T-helper 2 cell treated with Interferon-gamma antibody and Interleukin-4, amounts not matched to agents 5 μg/mL and 100 μg/mL, for 36 hours (primary cell): ENCODE measurements at regions not wholly inside any gene's neighbourhood (a gene's known extent, or its start where the extent isn't known, plus 50 kb on each side); places are given as distances from the start of the nearest gene placed in this dataset.

Experiments
- DNase-seq: peaks from one replicate; pipeline ENCODE4 v3.0.0; 2021; ENCODE audit warnings: low spot score
- H3K27ac Mint-ChIP-seq: one replicate; pipeline ENCODE4 v1.8.0; 2021; ENCODE audit warnings: mild to moderate bottlenecking, mixed read lengths
- H3K27me3 Mint-ChIP-seq: one replicate; pipeline ENCODE4 v1.8.0; 2021; ENCODE audit warnings: low read depth, mixed read lengths
- H3K36me3 Mint-ChIP-seq: one replicate; pipeline ENCODE4 v1.8.0; 2021; ENCODE audit warnings: low read depth, mixed read lengths
- H3K4me1 Mint-ChIP-seq: one replicate; pipeline ENCODE4 v1.8.0; 2021; ENCODE audit warnings: low read depth, mixed read lengths
- H3K4me3 Mint-ChIP-seq: one replicate; pipeline ENCODE4 v1.8.0; 2022; ENCODE audit warnings: mild to moderate bottlenecking, moderate library complexity, mixed read lengths
- H3K9me3 Mint-ChIP-seq: one replicate; pipeline ENCODE4 v1.8.0; 2021; ENCODE audit warnings: mixed read lengths

DNA sequence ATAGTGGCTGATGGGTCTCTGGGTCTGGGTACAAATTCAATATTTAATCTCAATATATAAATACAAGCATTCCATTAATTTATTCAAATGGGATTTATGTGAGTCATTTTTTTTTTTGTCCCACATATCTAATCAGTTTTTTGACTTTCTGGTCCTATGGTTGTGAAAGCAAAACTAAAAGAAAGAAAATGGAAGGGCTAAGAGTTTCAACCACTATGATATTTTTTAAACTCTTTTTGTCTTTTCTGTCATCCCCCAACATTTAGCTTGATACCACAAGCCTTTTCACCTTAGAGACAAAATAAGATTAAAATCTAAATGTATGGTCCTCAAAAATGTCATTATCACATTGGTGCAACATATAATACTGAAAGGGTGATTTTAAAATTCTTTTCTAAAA lies 602.7 kb upstream of the CHRM3 start:
- H3K27me3 Mint-ChIP-seq, result no peaks in the 10 kb centered on the region
- no peak for DNase-seq
- H3K27ac Mint-ChIP-seq, result no peak overlapping the region
- H3K4me1 Mint-ChIP-seq, result no peaks in the 10 kb centered on the region
- H3K4me3 Mint-ChIP-seq, result no peak overlapping the region
- H3K36me3 Mint-ChIP-seq, result no peaks in the 10 kb centered on the region
- peaks cover 39% of the 10 kb centered on the region for H3K9me3 Mint-ChIP-seq

DNA sequence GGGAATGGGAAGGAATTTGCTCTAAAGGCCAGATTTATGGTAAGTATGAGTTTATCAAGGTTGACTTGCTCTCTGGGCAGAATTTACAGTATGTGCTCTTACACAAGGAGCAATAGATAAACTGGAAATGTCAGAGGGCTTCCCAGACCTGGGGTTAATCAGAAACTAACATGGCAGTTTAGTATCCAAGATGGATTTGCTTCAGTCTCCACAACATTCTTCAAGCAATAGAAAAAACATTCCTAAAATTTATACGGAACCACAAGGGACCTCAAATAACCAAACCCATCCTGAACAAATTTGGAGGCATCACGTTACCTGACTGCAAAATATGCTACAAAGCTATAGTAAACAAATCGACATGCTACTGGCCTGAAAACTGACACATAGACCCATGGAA lies 606.7 kb upstream of the CHRM3 start:
- no peak for DNase-seq
- Mint-ChIP-seq H3K27me3 (no peaks in the 10 kb centered on the region), H3K4me1 (no peaks in the 10 kb centered on the region), H3K27ac (no peak overlapping the region), H3K36me3 (no peaks in the 10 kb centered on the region), H3K4me3 (no peak overlapping the region), H3K9me3 (peaks cover 41% of the 10 kb centered on the region)

DNA sequence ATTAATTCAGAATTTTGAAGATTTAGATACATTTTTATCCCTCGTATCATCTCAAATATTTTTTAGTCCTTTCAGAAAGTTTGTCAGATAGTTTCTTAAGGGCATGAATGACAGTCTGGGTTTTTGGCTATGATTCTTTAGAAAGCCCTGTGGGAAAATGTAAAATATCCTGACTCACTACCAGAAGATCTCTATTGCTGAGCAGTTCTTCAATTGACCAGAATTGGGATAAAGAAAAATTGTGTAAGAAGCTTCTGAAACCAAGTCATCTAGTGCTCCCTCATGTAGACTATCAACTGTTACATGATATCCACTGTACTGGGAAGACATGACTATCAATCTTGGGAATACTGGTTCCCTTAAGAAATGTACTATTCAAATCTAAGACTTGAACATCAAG lies 608.3 kb upstream of the CHRM3 start:
- H3K4me1 Mint-ChIP-seq, result no peaks in the 10 kb centered on the region
- H3K36me3 Mint-ChIP-seq, result no peaks in the 10 kb centered on the region
- no peak for DNase-seq
- H3K4me3 Mint-ChIP-seq, result no peak overlapping the region
- H3K27me3 Mint-ChIP-seq, result no peaks in the 10 kb centered on the region
- peaks cover 37% of the 10 kb centered on the region for H3K9me3 Mint-ChIP-seq
- no peak overlapping the region for H3K27ac Mint-ChIP-seq

DNA sequence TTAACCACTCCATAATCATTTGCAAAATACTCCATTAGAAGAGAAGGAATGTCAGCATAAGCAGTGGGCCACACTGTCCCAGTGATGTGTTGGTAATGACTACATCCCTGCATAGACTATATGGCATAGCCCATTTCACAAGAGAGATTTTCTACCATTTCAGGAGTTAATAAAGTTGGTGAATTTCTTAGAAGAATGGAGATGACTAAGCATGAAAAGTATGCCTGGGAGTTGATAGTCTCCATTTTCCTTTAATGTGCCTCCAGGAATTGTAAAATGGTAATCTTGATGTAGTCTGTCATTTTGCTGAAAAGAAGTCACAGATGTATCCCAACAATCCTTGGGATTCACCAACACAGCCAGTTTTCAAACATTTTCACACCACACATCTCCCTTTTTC lies 608.8 kb upstream of the CHRM3 start:
- H3K36me3 Mint-ChIP-seq, result no peaks in the 10 kb centered on the region
- no peak overlapping the region for H3K4me3 Mint-ChIP-seq
- H3K27me3 Mint-ChIP-seq, result no peaks in the 10 kb centered on the region
- no peaks in the 10 kb centered on the region for H3K4me1 Mint-ChIP-seq
- peaks cover 37% of the 10 kb centered on the region for H3K9me3 Mint-ChIP-seq
- H3K27ac Mint-ChIP-seq, result no peak overlapping the region
- no peak for DNase-seq

DNA sequence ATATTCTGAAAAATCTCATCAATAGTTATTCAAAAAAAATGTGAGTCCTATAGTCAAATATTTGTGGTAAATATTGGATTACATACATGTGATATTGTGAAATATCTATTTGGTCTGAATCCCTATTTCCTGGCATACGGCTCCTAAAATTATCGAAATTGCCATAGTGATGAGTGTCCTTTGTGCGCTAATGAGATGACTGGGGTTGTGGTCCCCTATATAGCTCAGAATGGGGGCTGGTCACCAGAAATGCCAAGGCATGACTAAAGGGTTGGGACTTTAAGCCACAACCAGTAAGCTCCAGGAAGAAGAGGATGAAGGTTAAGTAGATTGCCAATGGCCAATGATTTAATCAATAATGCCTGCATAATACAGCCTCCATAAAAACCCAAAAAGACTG lies 610.2 kb upstream of the CHRM3 start:
- DNase-seq, result no peak
- Mint-ChIP-seq H3K27me3 (no peaks in the 10 kb centered on the region), H3K9me3 (peaks cover 32% of the 10 kb centered on the region), H3K4me1 (no peaks in the 10 kb centered on the region), H3K36me3 (no peaks in the 10 kb centered on the region), H3K4me3 (no peak overlapping the region), H3K27ac (no peak overlapping the region)

DNA sequence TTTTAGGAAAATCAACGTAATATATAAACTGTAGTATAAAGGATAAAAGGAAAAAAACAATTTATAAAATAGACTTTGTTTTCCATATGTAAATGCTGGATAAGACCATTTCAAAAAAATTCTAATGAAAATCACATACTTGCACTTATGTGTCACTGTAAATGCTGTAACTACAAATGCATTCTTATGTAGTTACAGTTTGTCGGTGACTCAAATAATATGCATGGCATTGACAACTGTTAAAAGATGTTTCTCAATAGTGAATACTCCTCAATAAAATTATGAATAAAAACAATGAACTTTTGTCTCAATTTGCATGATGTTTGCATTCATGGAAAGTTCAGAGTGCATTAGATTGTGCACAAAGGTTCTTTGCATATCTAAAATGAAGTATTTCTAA lies 614.0 kb upstream of the CHRM3 start:
- Mint-ChIP-seq H3K4me3 (no peak overlapping the region), H3K9me3 (peaks cover 4% of the 10 kb centered on the region), H3K27ac (no peak overlapping the region), H3K27me3 (no peaks in the 10 kb centered on the region), H3K4me1 (no peaks in the 10 kb centered on the region), H3K36me3 (no peaks in the 10 kb centered on the region)
- DNase-seq, result no peak

DNA sequence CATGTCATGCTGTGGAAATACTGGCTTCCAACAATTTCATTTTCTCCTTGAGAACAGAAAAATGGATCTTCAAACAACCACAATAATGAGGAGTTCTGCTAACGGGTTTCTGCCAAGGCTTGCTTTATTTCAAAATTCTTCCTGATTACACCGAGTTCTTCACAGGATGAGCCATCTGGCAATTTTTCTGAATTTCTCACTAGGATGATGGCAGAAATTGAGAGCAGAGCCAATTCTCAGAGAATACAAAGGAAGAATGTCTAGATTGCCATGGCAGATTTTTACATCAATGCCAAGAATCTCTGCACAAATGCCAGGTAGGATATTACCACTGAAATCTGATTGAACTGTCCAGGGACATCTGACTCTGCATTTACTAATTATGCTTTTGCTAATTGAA lies 619.0 kb upstream of the CHRM3 start:
- Mint-ChIP-seq H3K36me3 (no peaks in the 10 kb centered on the region), H3K27me3 (no peaks in the 10 kb centered on the region), H3K27ac (no peak overlapping the region), H3K4me3 (no peak overlapping the region), H3K9me3 (peaks cover 32% of the 10 kb centered on the region), H3K4me1 (no peaks in the 10 kb centered on the region)
- no peak for DNase-seq

DNA sequence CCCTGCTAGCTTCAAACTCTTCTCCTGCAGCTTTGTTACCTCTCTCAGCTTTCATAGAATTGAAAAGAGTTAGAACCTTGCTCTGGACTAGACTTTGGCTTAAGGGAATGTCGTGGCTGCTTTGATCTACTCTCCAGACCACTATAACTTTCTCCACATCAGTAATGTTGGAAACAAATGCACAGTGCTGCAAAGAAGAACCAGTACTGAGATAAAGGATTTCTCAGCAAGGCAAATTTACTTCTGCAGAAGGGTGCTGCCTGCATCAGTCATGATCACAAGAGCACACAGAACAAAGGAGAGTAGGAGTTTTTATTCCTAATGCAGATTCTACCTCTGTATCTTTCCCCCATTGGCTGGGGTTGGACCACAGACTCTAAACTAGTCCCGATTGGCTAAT lies 621.6 kb upstream of the CHRM3 start:
- Mint-ChIP-seq H3K9me3 (peaks cover 47% of the 10 kb centered on the region), H3K27me3 (no peaks in the 10 kb centered on the region), H3K36me3 (no peaks in the 10 kb centered on the region), H3K4me3 (no peak overlapping the region), H3K27ac (no peak overlapping the region), H3K4me1 (no peaks in the 10 kb centered on the region)
- DNase-seq, result no peak

DNA sequence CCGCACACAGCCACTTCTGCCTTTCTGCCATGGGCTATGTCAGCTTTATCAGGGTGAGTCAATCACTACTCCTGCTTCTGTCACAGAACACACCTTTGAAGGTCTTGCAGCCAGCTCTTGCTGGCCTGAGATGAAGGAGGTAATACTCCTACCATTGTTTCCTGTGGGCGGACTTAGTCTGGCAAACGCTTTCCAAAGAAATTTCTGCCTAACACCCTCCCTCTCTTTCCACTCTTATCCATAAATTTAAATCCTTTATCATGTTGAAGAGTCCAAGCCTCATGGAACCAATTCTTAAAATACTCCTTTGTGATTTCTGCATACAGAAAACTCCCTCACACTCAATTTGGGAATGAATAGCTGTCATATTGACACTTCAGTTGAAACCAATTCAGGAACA lies 633.1 kb upstream of the CHRM3 start:
- no peaks in the 10 kb centered on the region for H3K4me1 Mint-ChIP-seq
- DNase-seq, result no peak
- H3K4me3 Mint-ChIP-seq, result no peak overlapping the region
- no peaks in the 10 kb centered on the region for H3K36me3 Mint-ChIP-seq
- H3K9me3 Mint-ChIP-seq, result peaks cover 36% of the 10 kb centered on the region
- no peaks in the 10 kb centered on the region for H3K27me3 Mint-ChIP-seq
- H3K27ac Mint-ChIP-seq, result no peak overlapping the region

DNA sequence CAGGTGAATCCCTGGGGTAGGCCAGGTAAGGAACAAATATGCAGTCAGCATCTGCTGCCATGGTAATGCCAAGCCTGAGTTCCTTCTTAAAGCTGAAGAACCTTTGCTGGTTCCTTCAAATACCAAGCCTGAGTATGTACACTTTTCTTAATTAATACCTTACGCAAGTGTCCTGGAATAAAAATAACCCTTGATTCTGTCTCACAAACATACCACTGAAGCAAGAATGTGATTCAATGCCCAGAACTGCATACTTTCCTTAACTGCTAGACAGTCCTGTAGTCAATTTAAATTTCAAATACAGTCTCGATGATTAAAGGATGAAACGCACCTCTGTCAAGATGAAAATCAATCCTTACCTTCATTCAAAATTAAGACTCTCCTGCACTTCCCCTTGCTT lies 634.0 kb upstream of the CHRM3 start:
- no peak overlapping the region for H3K27ac Mint-ChIP-seq
- peaks cover 34% of the 10 kb centered on the region for H3K9me3 Mint-ChIP-seq
- DNase-seq, result no peak
- H3K4me1 Mint-ChIP-seq, result no peaks in the 10 kb centered on the region
- H3K4me3 Mint-ChIP-seq, result no peak overlapping the region
- no peaks in the 10 kb centered on the region for H3K36me3 Mint-ChIP-seq
- no peaks in the 10 kb centered on the region for H3K27me3 Mint-ChIP-seq

DNA sequence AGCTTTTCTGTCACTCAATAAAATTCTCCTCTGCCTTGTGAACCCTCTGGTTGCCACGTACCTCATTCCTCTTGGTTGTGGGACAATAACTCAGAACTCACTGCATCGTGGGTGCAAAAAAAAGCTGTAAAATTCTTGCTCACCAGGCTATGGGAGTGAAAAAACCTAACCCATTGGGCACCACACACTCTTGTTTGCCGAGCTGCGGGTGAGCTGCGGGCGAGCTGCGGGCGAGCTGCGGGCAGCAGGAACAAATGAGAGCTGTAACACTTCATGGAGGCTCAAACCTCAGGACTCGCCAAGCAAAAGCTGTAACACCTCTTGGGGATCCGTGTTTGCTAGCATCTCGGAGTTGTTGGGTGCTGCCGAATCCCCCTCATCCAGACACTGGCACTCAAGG lies 641.3 kb upstream of the CHRM3 start:
- Mint-ChIP-seq H3K27ac (no peak overlapping the region), H3K4me1 (no peaks in the 10 kb centered on the region), H3K36me3 (no peaks in the 10 kb centered on the region), H3K4me3 (no peak overlapping the region), H3K9me3 (peaks cover 25% of the 10 kb centered on the region), H3K27me3 (no peaks in the 10 kb centered on the region)
- DNase-seq, result no peak

DNA sequence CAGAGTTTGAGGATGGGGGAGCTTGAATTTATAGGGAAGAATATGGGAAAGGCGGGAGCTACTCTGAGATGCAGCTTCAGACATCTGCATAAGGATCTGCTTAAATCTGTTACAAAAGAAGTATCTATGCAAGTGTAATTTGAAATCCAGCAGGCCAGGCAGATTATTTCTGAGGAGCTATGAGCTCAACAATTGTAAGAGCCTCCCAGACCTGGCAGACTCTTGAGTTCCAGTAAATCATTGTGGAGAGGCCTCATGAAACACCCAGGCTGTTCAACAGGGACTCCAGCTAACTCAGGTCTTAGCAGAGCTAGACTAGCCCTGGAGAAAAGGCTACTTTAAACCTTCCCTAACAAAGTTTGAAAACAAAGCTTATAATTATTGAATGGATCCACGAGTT lies 647.5 kb upstream of the CHRM3 start:
- Mint-ChIP-seq H3K9me3 (peaks cover 12% of the 10 kb centered on the region), H3K27me3 (no peaks in the 10 kb centered on the region), H3K27ac (no peak overlapping the region), H3K4me3 (no peak overlapping the region), H3K36me3 (no peaks in the 10 kb centered on the region), H3K4me1 (no peaks in the 10 kb centered on the region)
- DNase-seq, result no peak

DNA sequence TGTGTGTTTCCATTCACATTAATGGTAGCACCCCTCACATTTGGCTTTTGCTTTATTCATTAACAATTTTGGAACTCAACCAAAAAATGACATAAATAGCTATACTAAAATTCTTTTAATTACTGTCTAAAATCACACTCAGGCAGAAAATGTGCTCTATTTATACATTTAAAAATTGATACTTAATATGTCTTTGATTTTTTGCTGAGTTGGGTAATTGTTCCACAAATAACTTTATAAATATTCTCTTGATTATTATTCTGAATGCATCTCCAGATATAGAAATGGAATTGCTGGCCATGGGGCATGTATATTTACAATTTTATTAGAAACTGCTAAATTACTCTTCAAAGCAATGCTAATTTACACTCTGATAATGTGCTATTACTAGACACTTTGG lies 658.7 kb upstream of the CHRM3 start:
- Mint-ChIP-seq H3K27ac (no peak overlapping the region), H3K9me3 (peaks cover 15% of the 10 kb centered on the region), H3K4me3 (no peak overlapping the region), H3K36me3 (no peaks in the 10 kb centered on the region), H3K27me3 (no peaks in the 10 kb centered on the region), H3K4me1 (no peaks in the 10 kb centered on the region)
- DNase-seq, result no peak

DNA sequence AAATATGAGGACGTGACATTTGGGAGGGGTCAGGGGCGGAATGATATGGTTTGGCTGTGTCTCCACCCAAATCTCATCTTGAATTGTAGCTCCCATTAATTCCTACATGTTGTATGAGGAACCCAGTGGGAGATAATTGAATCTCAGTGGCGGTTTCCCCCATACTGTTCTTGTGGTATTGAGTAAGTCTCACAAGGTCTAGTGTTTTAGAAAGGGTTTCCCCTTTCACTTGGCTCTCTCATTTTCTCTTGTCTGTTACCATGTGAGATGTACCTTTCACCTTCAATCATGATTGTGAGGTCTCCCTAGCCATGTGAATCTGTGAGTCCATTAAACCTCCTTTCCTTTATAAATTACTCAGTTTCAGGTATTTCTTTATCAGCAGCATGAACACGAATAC lies 663.6 kb upstream of the CHRM3 start:
- no peaks in the 10 kb centered on the region for H3K36me3 Mint-ChIP-seq
- no peaks in the 10 kb centered on the region for H3K4me1 Mint-ChIP-seq
- H3K27me3 Mint-ChIP-seq, result no peaks in the 10 kb centered on the region
- H3K27ac Mint-ChIP-seq, result no peak overlapping the region
- peaks cover 42% of the 10 kb centered on the region for H3K9me3 Mint-ChIP-seq
- H3K4me3 Mint-ChIP-seq, result no peak overlapping the region
- DNase-seq, result no peak

DNA sequence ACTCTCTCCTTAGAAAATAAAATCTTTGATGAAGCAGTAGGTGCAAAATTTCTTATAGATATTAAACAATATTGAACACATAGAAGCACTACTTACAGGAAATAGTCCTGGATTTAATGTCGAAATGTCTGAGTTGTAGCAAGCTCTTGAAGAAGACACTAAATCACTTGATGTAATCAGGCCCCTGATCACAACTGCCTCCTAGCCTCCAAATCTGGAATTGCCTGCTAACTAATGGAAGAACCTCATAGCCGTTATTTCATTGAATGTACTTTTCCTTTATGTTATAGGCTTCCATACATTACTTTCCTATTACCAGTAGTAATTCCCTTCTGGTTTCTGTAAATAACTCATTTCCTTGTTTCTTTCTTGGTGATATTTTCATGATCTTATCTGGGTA lies 675.7 kb upstream of the CHRM3 start:
- Mint-ChIP-seq H3K36me3 (no peaks in the 10 kb centered on the region), H3K9me3 (peaks cover 10% of the 10 kb centered on the region), H3K4me1 (no peaks in the 10 kb centered on the region), H3K27me3 (no peaks in the 10 kb centered on the region), H3K27ac (no peak overlapping the region), H3K4me3 (no peak overlapping the region)
- DNase-seq, result no peak

DNA sequence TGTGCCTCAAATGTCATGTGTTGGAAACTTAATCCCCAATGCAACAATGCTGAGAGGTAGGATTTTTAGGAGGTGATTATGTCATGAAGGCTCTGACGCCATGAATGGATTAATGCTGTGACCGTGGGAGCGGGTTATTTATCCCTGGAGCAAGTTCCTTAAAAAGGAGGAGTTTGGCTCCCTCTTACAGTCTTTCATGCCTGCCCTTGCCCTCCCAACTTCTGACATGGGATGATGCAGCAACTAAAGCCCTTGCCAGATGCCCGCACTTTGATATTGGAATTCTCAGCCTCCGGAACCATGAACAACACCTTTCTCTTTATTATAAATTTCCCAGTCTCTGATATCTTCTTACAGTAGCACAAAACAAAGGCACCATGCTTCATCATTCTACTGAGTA lies 685.3 kb upstream of the CHRM3 start:
- DNase-seq, result no peak
- H3K27me3 Mint-ChIP-seq, result no peaks in the 10 kb centered on the region
- H3K9me3 Mint-ChIP-seq, result peaks cover 22% of the 10 kb centered on the region
- no peak overlapping the region for H3K4me3 Mint-ChIP-seq
- no peaks in the 10 kb centered on the region for H3K4me1 Mint-ChIP-seq
- H3K27ac Mint-ChIP-seq, result no peak overlapping the region
- H3K36me3 Mint-ChIP-seq, result no peaks in the 10 kb centered on the region
